ENCODE measurements at regions not wholly inside any gene's neighbourhood (a gene's known extent, or its start where the extent isn't known, plus 50 kb on each side); places are given as distances from the start of the nearest gene placed in this dataset.
A peak's percentile ranks its signal among the peaks of the same experiment; 100 is the strongest.
"Not testable (repeated sequence)": the region's sequence is repeated elsewhere in the genome, so short reads cannot be mapped to it uniquely, and the experiment has no call there.

DNA sequence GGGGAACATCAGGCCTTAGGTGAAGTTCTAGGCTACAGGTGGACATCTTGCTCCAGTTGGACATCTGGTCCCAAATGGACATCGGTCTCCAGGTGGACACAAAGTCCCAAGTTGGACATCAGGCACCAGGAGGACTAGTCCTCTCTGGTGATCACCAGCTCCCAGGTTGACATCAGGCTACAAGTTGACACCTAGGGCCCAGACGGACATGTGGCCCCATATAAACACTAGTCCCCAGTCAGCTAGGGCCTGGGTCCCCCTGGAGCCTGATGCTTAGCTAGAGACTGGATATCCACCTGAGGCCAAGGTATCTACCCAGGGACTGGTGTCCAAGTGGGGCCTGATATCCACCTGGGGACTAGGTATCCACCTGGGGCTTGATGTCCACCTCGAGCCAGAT lies 75.8 kb upstream of the ZNF337 start:
- not testable (repeated sequence) for DNase-seq

DNA sequence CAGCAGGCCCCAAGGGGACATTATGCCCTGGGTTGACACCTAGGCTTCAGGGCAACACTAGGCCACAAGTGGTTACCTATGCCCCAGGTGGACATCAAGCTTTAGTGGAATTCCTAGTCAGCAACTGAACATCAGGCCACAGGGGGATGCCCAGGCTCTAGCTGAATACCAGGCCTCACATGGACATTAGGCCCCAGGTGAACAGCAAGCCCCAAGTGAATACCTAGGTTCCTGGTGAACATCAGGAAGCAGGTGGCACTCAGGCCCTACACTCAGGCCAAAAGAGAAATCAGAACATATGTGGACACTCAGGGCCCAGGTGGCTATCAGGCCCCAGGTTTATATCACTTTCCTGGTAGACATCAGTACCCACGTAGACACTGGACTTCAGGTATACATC lies 75.2 kb upstream of the ZNF337 start:
- DNase-seq = not testable (repeated sequence)

DNA sequence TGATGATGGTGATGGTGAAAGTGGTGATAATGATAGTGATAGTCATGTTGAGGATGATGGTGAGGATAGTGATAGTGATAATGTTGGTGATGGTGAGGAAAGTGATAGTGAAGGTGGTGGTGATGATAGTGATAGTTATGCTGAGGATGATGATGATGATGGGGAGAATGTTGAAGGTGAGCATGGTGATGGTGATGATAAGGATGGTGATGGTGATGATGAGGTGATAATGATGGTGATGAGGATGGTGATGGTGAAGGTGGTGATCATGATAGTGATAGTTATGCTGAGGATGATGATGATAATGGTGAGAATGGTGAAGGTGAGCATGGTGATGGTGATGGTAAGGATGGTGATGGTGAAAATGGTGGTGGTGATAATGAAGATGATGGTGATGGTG lies 64.9 kb upstream of the ZNF337 start:
- no peak for DNase-seq

DNA sequence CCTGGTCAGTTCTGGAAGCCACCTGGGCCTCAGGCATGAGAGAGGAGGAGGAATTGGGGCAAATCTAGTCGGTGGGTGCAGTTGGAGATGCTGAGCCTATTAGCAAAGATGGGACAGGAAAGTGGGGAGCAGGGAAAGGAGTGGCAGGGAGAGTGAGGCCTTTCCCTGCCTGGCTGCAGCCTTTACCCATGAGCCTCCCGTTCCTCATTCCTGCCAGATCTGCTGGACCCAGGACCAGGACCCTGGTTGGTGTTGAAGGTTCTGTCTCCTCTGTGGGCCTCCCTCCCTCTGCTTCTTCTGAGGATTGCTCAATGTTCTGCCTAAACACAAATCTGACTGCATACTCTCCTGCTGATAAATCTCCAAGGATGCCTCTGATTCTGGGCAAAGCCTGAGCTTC lies 64.4 kb upstream of the ZNF337 start:
- not testable (repeated sequence) for DNase-seq

DNA sequence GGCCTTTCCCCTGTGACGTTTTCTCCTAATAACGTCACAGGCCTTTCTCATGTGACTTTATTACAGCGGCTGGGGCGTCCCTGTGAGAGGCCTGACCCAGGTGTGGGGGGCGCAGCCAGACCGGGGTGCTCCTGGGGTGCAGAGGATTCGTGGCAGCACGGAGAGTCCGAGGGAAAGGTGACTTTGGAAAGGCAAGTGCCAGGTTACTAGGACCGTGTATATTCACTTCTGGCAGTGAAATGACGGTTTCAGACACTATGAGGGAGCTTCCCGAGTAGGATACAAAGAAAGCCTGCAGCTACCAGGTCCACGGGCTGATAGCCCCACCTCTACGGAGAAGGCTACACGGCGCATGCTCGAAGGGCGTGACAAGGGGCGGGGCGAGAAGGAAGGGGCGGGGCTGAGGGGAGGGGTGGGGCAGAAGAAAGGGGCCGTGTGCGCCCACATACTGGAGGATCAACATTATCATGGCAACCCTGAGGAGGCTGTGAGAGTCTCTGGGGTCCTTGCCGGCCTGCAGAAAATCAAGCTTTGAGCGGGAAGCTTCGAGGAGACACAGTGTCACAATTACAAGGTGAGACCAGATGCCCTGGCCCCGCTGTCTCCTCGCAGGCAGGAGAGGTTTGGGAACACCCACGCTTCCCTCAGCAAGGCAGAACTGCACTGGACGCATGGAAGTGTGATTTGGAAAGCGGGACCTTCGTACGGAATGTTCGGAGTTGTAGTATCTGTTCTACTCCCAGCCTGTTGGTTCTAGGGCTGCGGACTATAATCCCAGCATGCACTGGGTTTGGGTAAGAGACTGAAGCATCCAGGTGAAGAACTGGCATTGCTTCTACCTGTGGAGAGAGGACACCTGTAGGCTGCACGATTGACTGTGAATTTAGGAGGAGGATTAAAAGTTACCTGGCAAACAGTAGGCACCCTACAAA lies 54.4 kb upstream of the ZNF337 start:
- DNase-seq = peak; percentile 43

DNA sequence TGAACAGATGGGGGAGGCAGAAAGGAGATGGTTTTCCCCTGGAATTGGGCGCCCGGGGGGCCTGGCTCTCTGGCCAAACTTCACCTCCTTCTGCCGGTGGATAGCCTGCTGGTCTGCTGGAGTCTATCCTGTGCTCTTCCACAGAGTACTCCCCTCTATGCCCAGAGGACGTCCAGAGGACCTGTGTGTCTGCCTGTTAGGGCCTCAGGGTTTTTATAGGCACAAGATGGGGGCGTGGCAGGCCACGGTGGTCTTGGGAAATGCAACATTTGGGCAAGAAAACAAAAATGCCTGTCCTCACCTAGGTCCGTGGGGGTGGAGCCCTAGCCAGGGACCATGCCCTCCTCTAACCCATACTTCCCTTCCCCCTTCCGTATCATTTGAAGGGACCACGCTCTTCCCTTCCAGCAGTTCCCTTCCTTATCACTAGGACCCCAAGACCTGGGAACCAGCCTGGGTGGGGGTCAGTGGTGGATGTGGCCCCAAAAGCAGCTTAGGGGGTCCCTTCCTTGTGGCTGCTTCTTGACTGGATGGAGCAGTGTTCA lies 53.6 kb upstream of the ZNF337 start:
- no peak for DNase-seq

DNA sequence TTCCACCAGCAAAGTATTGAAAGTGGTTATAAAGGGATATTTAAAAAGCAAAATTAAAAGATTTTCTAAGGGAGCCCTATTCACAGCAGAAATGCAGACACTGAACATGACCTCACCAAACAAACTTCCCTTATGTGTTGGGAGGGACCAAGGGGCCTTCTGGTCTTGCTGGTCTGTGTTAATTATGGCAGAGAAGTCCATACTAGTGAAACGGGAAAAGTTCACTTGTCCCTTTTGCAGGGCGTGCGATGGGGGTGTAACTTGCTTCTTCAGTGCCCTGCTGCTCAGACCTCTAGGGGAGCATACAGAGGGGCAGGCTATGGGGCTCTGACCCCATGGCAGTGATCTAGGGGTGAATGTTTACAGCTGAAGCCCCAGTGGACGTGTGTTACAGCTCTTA lies 53.0 kb upstream of the ZNF337 start:
- no peak for DNase-seq

Data from activated naive CD4-positive, alpha-beta T cell treated with anti-CD3 and anti-CD28 coated beads, Interleukin-2, amount 50 U/mL, for 16 hours (primary cell).